Right ventricle myocardium superior (tissue), 1 donor: ENCODE measurements at regions not wholly inside any gene's neighbourhood (a gene's known extent, or its start where the extent isn't known, plus 50 kb on each side); places are given as distances from the start of the nearest gene placed in this dataset.

Source experiments
- ATAC-seq: fragments of 200-7000 bp; cut with Tn5 transposase; one replicate; pipeline ENCODE4 v1.9.1; 2020; ENCODE audit warnings: mild to moderate bottlenecking; ENCODE audit not compliant: poor library complexity
- DNase-seq: peaks from one replicate; pipeline ENCODE4 v3.0.0-alpha.2; 2020
- intact Hi-C: fragments of 100-400 bp; cut with DNase I; formaldehyde crosslinking; loops from one replicate; pipeline ENCODE4 v1.11.2; 2022
- donor health status: DM: no; HTN: yes; CAD: no; lungs with severe emphysema.

DNA sequence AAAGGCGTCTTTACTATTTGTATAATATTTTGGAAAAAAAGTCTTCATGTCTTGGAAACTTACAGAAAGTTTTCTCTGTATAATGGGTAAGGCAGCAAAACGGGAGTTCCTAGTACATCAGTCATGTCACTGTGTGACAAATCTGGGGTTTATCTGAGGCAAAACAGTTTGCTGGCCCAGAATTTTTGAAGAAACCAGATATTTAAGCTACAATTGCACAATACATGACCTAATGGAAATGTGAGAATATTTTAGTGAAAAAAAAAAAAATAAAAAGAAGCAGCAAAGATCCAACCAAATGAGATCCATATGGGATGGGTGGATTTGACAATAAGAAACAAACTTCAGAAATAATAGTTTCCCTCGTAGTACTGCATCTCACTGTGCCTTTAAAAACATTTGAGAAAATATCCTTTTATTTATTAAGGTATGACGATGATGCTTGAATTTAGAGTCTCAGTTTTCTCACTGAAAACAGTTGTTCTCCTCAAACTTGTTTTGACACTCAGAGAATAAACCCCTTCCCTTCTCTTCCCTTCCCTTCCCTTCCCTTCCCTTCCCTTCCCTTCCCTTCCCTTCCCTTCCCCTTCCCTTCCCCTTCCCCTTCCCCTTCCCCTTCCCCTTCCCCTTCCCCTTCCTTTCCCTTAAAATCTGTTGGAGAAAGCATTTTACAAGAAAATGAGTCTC, 180.5 kb upstream of the TUT7 start:
- intact Hi-C loops = no loop called here
- DNase-seq = no peak
- ATAC-seq = peak; percentile 89

DNA sequence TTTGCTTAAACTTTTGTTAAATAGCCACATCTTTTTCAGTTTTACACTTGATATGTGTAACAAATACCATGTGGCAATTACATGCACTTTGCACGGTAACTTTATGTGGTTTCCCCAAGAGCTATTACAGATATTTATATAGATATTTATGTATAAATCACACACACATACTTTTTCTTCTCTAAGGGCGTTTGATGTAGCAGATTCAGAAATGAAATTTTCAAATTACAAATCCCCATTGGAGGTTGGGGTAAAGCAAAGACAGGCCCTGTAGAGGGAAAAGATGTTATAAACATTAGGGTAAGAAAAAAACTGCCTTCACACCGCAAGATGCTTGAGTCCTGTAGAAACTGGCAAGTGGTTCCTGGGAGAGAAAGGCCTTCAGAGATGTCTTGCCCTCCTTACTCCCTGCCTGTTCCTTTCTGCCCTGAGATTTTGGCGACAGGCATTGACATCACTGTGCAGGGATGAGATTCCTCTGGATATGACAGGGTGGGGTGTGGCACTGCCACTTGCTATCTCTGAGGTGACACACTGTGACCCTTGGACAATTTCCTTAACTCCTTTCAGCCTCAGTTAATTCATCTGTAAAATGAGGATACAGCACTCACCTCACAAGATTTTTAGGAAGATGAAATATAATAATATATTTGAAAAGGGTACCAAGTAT, 177.9 kb upstream of the TUT7 start:
- intact Hi-C loops = no loop called here
- no peak for ATAC-seq
- no peak for DNase-seq

DNA sequence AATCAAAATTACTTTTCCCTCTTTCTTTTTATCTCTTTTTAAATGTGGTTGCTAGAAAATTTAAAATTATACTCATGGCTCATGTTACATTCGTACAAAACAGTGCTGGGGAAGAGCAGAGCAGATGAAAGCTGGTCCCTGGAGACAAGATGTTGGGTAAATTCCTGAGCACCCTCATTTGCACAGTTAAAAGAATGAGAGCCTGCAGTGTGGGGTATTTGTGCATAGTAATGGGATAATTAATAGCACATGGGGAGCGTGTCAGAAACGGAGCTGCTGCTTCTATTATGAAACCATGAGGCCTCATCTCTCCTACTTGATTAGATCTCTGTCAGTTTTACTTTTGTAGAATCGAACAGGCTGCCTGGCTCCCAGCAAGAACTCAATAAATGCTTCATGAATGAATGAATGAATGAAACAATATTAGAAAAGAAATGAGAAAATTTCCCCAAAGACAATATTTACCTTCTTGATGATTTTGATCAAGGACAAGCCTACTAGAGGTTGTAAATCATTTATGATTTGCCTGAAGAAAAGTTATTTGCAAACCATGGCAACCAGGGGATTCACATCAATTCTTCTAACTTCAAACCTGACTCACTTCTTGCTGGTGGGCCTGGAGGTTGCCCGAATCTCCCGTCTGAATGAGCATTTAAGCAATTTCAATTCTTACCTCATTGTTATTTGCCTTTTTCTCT, 177.2 kb upstream of the TUT7 start:
- DNase-seq (no peak), ATAC-seq (no peak)
- intact Hi-C loops = no loop called here

DNA sequence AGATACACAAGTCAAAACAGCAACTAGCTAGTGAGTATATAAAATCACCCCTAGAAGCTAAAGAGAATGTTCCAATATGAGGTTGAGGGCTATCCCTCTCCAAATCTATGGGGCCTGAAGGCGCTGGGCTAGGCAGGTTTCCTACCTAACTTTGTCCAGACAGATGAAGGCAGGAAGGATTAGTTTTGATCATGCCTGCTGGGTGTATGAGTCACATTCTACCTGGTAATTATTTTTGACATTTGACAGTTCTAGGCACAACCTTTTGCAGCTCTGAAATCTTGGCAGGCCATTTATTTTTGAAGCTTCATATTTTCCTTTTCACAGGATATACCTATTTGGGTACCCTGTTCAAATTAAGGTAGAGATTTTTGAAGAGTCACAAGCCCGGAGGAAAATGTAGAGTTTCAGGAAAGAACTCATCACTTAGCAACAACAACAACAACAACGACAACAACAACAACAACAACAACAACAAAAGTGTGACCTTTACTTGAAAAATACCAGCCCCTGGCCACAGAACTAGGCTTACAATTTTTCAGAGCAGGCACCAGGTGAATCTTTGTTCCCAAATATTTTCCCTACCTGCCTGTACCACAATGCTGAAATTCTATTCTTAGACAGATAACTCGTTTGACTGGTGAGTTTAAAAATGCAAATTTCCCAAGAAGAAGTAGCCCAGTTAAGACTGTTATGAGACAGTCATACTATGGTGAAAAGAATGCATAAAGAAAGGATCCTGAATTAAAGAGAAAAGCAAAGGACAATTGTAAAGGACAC, 175.5 kb upstream of the TUT7 start:
- DNase-seq (no peak), ATAC-seq (no peak)
- intact Hi-C loops = no loop called here

DNA sequence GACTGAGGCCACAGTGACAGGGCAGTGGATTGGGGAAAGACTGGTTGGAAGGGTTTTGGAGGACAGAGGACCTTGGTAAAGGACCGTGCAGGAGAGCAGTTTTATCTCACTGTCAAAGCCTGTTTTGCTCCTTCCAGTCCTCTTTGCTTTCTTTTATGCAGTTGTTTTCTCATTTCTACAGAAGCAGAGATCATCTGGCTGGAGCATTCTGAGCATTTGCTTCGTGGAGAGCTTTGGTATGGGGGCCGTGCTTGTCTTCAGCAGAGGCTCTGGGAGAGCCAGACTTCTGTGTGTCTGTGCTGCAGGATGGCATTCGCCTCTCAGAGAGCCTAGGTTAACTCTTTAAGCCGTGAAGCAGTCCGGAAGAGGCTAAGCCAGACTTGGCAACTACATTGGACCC, 171.8 kb upstream of the TUT7 start:
- no peak for ATAC-seq
- intact Hi-C loops = no loop called here
- DNase-seq = no peak

DNA sequence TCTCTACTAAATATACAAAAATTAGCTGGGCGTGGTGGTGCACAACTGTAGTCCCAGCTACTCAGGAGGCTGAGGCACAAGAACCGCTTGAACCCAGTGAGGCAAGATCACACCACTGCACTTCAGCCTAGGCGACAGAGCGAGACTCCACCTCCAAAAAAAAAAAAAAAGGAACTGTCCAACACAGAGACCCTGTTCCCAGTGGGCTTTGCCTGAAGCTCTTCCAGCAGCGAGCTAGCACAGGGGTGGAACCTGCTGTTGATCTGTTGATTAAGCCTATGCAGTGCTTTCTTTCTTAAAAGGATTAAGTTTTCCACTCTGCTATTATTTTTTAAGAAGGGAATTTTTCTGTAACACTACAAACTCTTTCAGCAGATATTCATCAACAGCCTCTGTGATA, 171.0 kb upstream of the TUT7 start:
- DNase-seq (no peak), ATAC-seq (no peak)
- intact Hi-C loops = no loop called here

DNA sequence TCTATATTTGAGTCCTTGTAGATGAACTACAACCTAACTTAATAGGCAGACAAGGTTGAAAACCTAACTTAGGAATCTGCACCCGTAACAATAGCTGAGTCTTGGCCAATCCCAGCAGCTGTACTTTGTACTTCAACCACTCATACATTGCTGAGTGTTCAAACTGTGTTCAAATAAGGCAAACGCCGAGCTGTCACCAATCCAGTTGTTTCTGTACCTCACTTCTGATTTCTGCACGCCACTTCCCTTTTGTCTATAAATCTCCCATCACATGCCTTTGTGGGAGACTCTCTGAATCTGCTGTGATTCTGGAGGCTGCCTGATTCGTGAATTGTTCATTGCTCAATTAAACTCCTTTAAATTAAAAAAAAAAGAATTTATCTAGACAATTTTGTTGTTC, 167.8 kb upstream of the TUT7 start:
- intact Hi-C loops = no loop called here

DNA sequence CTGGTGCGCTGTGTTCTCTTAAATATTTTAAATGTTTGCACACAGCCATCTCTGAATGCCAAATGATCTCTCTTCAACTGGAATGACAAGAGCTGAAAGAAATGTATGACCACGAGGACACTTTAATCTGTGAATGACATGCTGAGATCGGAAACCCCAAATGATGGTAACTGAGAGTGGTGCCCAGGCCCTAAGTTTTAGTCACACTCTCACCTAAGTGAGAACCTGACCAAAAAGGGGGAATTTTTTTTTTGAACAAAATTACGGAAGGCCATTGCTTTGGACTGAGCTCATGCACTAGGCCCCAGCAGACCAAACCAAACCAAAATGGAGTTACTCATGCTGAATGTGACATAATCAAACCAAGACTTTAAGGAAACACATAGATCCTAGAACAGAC, 167.1 kb upstream of the TUT7 start:
- ATAC-seq = no peak
- intact Hi-C loops = no loop called here

More for the DNA sequence above, 167.8 kb upstream of the TUT7 start:
- no peak for ATAC-seq
- DNase-seq = no peak

DNA sequence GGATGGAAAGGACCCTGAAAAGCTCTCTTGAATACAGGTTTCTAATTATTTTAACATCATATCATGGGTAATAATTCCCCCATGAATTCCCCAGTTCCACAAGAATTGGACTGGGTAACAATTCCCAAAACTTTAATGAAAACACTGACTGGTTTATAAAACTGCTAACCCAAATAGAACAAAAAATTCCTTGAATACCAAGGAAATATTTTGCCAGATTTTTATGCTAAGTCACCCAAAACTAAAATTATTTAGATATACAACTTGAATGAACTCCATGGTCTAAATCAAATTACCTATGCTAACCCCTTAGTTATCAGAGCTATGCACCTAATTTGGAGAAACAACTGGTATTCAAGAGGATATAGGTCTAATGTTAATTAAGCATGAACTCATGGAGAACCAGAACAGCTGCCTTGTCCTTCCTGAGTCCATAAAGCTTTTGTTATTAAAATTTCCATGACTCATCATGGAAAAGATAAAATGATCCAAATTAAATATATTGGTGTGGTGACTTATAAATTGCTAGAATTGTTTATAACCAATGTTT, 164.9 kb upstream of the TUT7 start:
- intact Hi-C loops = no loop called here
- ATAC-seq (no peak), DNase-seq (no peak)

More for the DNA sequence above, 167.1 kb upstream of the TUT7 start:
- no peak for DNase-seq

DNA sequence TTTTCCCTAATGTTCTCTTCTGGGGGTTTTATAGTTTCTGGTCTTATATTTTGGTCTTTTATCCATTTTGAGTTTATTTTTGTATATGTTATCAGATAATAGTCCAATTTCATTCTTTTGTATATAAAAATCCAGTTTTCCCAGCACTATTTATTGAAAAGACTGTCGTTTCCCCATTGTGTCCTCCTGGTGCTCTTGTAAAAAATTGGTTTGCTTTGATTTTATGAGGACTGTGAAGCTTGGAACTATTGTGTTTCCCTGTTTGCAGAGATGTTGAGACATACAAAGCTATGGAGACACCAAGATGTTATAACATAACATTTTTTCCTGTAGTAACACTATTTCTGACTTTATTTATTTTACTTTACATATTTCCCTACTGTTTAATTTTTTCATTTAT, 163.3 kb upstream of the TUT7 start:
- intact Hi-C loops = no loop called here
- no peak for ATAC-seq
- no peak for DNase-seq

DNA sequence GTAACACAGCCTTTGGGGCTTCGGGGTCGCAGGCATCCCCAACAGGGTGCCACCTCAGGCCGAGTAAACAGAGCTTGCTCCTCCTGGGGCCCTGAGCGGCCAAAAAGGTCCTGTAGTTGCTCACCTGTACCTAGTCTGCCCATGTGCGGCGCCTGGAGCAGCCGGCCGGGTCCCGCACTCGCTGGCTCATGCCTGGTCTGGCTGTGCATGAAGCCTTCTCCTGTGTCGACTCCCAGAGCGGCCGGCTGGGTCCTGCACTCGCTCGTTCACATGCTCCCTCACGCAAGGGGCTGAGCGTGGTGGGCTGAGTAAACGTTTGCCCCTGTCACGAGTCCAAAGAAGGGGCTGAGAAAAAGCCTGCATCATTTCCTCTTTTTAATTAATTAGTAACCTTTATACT, 162.4 kb upstream of the TUT7 start:
- ATAC-seq = no peak
- intact Hi-C loops = no loop called here
- no peak for DNase-seq

DNA sequence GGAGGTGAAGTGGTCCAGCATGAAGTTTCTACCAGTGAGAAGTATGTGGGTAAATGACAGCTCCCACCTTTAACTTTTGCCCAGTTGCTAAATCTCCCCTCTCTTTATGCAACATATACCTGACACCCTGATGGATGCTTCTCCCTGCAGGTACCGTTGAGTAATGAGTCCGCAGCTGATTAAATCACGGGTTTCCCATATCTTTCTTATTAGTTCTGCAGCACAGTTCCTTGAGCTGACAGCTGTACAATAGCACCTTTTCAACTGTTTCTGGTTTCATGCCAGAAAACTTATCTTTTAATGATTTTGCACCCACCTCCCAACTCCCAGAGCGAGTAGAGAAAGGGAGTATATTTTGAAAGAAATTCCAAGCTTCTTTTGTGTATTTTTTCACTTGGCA, 161.0 kb upstream of the TUT7 start:
- ATAC-seq = no peak
- DNase-seq = no peak
- intact Hi-C loops = no loop called here

DNA sequence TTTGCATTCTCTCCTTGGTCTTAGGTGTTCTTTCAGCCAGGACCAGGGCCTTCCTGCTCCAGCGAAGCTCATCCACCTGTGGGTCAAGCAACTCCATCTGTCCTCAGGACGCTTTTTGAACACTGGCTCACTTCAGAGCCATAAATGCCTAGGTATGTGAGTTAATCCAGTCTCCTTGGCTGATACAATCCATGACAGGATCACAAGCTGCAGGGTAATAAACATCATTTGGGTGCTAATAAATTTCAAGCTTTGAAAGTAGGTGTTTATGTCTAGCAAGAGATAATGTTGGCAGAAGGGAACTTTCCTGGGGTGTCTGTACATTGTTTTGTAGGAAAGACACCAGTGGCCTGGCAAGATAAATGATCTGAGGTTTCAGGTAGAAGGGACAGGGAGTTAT, 159.2 kb upstream of the TUT7 start:
- no peak for DNase-seq
- intact Hi-C loops = no loop called here
- ATAC-seq = no peak

DNA sequence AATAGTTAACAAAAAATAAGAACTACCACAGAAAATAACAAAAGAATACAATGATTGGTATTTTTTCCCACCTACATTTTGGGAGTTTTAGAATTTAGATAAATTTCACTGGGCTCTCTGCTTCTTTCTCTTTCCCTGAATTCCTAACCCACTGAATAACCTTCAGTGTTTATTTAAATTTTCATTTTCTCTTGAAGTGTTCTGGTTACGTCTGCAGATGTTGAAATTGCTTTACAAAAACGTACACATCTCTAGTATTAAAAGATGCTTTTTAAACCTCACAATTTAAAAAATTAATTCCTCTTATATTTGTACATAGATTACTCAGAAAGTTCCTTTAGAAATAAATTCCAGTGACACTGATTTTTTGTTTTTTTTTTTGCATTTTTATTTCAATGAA, 158.7 kb upstream of the TUT7 start:
- intact Hi-C loops = no loop called here
- no peak for ATAC-seq
- DNase-seq = no peak

DNA sequence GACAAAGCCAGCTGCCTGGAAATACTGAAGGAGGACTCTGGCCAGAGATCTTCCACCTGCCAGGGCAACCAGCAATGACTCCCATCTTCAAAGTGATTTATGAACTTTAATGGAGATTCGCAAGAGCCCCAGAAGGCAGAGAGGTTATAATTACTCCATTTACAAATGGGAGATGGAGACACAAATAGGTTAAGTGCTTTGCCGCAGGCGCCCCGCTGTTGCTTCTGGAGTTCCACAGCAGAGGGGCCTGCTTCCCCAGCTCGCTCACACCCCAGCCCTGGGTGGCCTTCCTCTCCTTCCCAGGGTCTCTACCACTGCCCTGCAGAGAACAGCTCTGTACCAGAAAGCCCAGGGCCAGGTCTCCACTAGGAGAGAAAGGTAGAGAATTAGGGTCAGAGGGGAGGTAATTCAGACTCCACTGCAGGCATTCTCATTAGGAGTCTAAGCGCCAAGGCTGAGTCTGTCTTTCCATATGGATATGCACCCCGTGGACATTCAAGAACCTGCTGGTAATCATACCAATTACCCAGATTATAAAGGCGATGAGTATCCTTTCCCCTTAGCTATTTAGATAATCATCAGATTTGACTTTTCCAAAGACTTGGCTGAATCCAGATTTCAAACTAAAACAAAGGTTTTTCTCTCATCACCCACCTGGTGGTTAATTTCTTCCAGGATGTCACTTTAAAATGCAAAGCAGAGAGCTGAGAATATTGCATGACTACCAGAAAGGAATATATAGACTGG, 157.6 kb upstream of the TUT7 start:
- ATAC-seq (no peak), DNase-seq (no peak)
- intact Hi-C loops = no loop called here

DNA sequence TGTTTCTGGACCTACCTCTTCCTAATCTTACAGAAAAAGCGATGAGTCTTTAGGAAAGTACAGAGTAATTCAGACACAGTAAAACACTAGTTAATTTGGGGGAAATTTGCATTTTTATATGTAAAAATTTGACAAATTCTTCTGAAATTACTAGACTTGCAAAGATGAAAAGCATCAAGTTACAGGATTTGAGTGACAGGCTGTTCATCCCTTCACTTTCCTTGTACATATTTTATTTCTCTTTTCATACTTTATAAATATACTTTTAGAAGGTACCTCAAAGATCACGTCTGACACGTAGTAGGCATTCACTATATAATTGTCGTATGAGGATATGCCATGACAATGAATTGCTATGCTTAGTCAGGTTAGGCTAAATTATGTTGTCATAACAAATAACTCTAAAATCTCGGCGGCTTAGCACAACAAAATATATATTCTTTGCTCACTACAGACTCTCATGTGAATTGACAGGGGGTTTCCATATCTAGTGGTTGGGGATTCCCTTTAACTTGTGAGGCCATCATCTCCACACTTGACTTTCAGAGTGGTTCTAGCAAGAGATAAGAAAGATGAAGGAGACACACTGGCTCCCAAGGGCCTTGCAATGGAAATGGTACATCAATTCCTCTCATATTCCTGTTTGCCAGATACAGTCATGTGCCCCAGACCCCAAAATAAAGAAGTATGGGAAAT, 154.1 kb upstream of the TUT7 start:
- intact Hi-C loops = no loop called here
- no peak for DNase-seq
- no peak for ATAC-seq

DNA sequence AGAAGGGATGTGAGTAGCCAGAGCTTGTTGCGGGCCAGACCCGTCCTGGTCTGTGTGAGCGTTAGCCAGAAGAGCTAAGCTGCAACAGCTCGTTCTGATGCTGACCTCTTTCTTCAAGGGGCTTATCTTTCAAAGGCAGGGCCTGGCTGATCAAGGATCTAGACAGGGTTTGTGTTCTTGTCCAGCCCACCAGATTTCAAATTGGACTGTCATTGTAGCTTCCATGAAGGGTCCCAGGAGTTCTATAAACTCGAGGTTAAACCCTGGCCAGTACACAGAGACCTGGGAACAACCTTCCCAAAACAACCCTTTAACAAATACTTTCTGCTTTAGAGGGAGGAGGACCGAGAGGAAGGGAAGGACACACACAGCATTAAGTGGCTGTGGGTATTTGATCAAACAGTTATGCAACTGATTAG, 153.0 kb upstream of the TUT7 start:
- intact Hi-C loops = no loop called here
- ATAC-seq (peak; percentile 74), DNase-seq (no peak)

DNA sequence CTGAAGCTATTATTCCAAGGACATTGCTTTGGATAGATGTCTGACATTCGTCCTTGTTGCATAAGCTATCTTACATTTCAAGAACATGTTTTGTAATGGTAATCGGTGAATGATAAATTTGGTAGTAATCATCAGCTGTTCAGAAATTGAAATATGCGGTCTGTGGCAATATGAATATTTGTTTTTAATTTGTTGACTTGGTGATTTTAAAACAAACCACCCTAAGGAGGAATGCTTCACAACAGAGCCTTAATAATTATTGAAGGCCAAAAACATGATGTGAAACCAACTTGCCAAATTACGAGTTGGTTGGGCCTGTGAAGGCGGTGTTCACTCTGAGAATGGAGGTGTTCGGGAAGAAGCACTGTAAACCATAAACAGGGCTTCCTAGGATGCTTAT, 149.7 kb upstream of the TUT7 start:
- no peak for DNase-seq
- ATAC-seq = no peak
- intact Hi-C loops = no loop called here
